ENCODE measurements at regions not wholly inside any gene's neighbourhood (a gene's known extent, or its start where the extent isn't known, plus 50 kb on each side); places are given as distances from the start of the nearest gene placed in this dataset.

DNA sequence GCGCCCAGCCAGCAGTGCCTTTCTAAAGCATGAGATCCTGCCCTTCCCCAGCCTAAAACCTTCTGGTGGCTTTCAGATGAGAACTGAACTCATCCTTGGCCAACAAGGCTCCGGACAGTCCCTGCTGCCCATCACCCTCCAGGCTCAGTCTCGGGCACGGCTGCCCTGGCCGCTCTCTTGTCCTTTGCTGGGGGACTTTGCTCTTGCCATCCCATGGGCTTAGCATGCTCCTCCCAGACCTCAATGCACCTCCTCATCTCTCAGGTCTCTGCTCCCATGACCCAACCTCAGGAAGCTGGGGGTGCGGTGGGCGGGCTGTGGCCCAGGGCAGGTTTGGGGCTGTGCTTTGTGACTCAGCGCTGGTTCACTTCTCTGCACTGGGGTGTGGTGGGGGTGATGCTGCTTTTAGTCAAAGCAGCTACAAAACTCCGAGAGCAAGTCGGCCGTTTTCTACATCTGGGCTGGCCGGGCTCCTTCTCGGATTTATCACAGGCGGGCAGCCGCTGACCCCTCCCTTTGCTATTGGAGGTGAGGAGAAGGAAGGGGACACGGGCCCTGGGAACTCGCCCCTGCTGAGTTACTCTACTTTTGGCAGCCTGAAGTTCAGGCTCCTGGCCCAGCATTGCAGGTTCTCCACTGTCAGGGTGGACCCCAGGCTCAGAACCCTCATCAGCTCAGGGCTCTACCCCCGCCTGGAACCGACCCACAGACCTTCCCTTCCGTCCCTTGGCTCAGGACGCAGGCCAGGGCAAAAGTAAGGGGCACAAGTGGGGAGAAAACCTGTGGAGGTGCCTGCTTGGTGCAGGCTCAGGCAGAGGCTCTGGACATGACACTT, 90.6 kb upstream of the TAF1B start:
- H3F3A ChIP-seq (ENCODE audit: low read length, unreplicated experiment), result no peaks in the 10 kb centered on the region
- ChIA-PET CTCF (interaction anchor here (0.7 to 1.9 kb wide), 2 partner anchors 18 to 20 kb away, joined by 3 to 9 read pairs; no protein-coding TSS in a partner anchor), POLR2A (ENCODE audit: unreplicated experiment) (interaction anchor here (0.5 to 0.6 kb wide), 4 partner anchors 18 to 589 kb away, joined by 3 to 5 read pairs (median 4); no protein-coding TSS in a partner anchor)
- H2AFZ ChIP-seq (ENCODE audit: low read length), result peak overlapping the region; percentile 46
- peak overlapping the region; percentile 66 for H3K4me3 ChIP-seq (ENCODE audit: low read length)
- H3K4me2 ChIP-seq (ENCODE audit: low read length), result peak overlapping the region; percentile 94
- TF ChIP-seq, protein P1, sequence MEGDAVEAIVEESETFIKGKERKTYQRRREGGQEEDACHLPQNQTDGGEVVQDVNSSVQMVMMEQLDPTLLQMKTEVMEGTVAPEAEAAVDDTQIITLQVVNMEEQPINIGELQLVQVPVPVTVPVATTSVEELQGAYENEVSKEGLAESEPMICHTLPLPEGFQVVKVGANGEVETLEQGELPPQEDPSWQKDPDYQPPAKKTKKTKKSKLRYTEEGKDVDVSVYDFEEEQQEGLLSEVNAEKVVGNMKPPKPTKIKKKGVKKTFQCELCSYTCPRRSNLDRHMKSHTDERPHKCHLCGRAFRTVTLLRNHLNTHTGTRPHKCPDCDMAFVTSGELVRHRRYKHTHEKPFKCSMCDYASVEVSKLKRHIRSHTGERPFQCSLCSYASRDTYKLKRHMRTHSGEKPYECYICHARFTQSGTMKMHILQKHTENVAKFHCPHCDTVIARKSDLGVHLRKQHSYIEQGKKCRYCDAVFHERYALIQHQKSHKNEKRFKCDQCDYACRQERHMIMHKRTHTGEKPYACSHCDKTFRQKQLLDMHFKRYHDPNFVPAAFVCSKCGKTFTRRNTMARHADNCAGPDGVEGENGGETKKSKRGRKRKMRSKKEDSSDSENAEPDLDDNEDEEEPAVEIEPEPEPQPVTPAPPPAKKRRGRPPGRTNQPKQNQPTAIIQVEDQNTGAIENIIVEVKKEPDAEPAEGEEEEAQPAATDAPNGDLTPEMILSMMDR (conservative IDR thresholded peaks at IDR 0.05; ENCODE audit: low read depth, low read length), result no peak
- no peak for TF ChIP-seq EZH2 (IDR thresholded peaks at IDR 0.05; ENCODE audit: low read length, unreplicated experiment)
- no peak for TF ChIP-seq EZH2phosphoT487 (IDR thresholded peaks at IDR 0.05; ENCODE audit: borderline replicate concordance, low read length)
- H3K27ac ChIP-seq (ENCODE audit: low read length), result peak overlapping the region; percentile 99
- no peaks in the 10 kb centered on the region for H4K20me1 ChIP-seq (ENCODE audit: low read length)
- no peaks in the 10 kb centered on the region for H3K79me2 ChIP-seq (ENCODE audit: low read length)
- no peaks in the 10 kb centered on the region for H3K27me3 ChIP-seq (ENCODE audit: low read length)
- TSS peak; percentile 51 for BruUV-seq (replicated peaks)
- H3K9me2 ChIP-seq (replicated peaks; ENCODE audit: low read length), result no peaks in the 10 kb centered on the region
- DNase-seq (peak; percentile 92), ATAC-seq (peak; percentile 75)
- intact Hi-C loops (cut with micrococcal nuclease), result loop anchor here (1.0 to 5.0 kb wide), 2 partner anchors 121 to 195 kb away; partner anchors contain the start of gene ADAM17
- H3K36me3 ChIP-seq (ENCODE audit: low read depth, low read length), result no peaks in the 10 kb centered on the region
- H3K9me3 ChIP-seq (ENCODE audit: low read length), result no peaks in the 10 kb centered on the region
- H3K9ac ChIP-seq (ENCODE audit: low read length), result peak overlapping the region; percentile 96
- H3K4me1 ChIP-seq (ENCODE audit: insufficient read depth, low read length), result peaks cover 45% of the 10 kb centered on the region

DNA sequence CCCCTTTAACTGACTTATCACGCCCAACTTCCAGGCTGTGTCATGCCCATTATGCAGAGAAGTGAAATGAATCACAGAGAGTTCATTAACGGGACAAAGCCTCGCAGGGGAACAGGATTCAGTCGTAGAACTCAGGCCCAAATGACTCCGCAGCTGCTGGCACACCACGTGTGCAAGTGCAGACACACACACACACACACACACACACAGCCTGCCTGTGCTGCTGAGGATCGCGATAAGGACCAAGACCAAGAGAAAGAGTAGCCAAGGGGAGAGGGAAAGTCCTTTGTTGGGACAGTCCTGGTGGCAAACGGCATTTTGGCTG, 90.0 kb upstream of the TAF1B start:
- Histone ChIP-seq H3F3A (ENCODE audit: low read length, unreplicated experiment) (no peaks in the 10 kb centered on the region), H3K4me3 (ENCODE audit: low read length) (peak overlapping the region; percentile 66), H3K4me2 (ENCODE audit: low read length) (peak overlapping the region; percentile 94), H3K79me2 (ENCODE audit: low read length) (no peaks in the 10 kb centered on the region), H3K27me3 (ENCODE audit: low read length) (no peaks in the 10 kb centered on the region), H2AFZ (ENCODE audit: low read length) (peak overlapping the region; percentile 42), H3K9me3 (ENCODE audit: low read length) (no peaks in the 10 kb centered on the region), H3K9ac (ENCODE audit: low read length) (peak overlapping the region; percentile 96), H3K36me3 (ENCODE audit: low read depth, low read length) (no peaks in the 10 kb centered on the region), H4K20me1 (ENCODE audit: low read length) (no peaks in the 10 kb centered on the region), H3K4me1 (ENCODE audit: insufficient read depth, low read length) (peaks cover 43% of the 10 kb centered on the region), H3K27ac (ENCODE audit: low read length) (peak overlapping the region; percentile 99), H3K9me2 (replicated peaks; ENCODE audit: low read length) (no peaks in the 10 kb centered on the region)
- CTCF ChIA-PET, result interaction anchor here (0.7 to 1.9 kb wide), 2 partner anchors 17 to 19 kb away, joined by 3 to 9 read pairs; no protein-coding TSS in a partner anchor
- ATAC-seq (peak; percentile 84), DNase-seq (peak; percentile 94)
- intact Hi-C loops (cut with micrococcal nuclease), result loop anchor here (1.0 to 5.0 kb wide), 2 partner anchors 122 to 196 kb away; partner anchors contain the start of gene ADAM17
- BruUV-seq (replicated peaks), result TSS peak; percentile 78
- POLR2A ChIA-PET (ENCODE audit: unreplicated experiment), result no interaction called here
- TF ChIP-seq EZH2 (IDR thresholded peaks at IDR 0.05; ENCODE audit: low read length, unreplicated experiment) (no peak), EZH2phosphoT487 (IDR thresholded peaks at IDR 0.05; ENCODE audit: borderline replicate concordance, low read length) (no peak)
- TF ChIP-seq, protein P1 (conservative IDR thresholded peaks at IDR 0.05; ENCODE audit: low read depth, low read length), result no peak
